OCI-LY1 (cell line): ENCODE measurements at regions not wholly inside any gene's neighbourhood (a gene's known extent, or its start where the extent isn't known, plus 50 kb on each side); places are given as distances from the start of the nearest gene placed in this dataset.

Experiments
- H2AFZ ChIP-seq: fragments of 200-600 bp; sonication (generic), shearing (Covaris generic); 2 replicates; pipeline ENCODE4 v1.6.0; 2014; ENCODE audit warnings: antibody characterized with exemption, mild to moderate bottlenecking, low read length
- H3F3A ChIP-seq: fragments of 200-600 bp; sonication (generic), shearing (Covaris generic); 2 replicates; pipeline ENCODE4 v1.6.0; 2014; ENCODE audit warnings: mild to moderate bottlenecking, antibody characterized with exemption, low read length, moderate library complexity; ENCODE audit not compliant: insufficient read depth
- H3K27ac ChIP-seq: fragments of 200-600 bp; sonication (generic); 2 replicates; pipeline ENCODE4 v1.5.1; 2014; ENCODE audit warnings: low read length, mixed run types, mild to moderate bottlenecking, low read depth; ENCODE audit not compliant: poor library complexity, severe bottlenecking
- H3K27me3 ChIP-seq: fragments of 200-600 bp; sonication (generic); 2 replicates; pipeline ENCODE4 v1.6.0; 2014; ENCODE audit warnings: antibody characterized with exemption, mild to moderate bottlenecking, low read length, moderate library complexity; ENCODE audit not compliant: insufficient read depth
- H3K36me3 ChIP-seq: fragments of 200-600 bp; sonication (generic); 2 replicates; pipeline ENCODE4 v1.6.1; 2014; ENCODE audit warnings: mild to moderate bottlenecking, antibody characterized with exemption, low read length, moderate library complexity, mixed read lengths; ENCODE audit not compliant: insufficient read depth
- H3K4me1 ChIP-seq: fragments of 200-600 bp; sonication (generic); 2 replicates; pipeline ENCODE4 v1.5.1; 2014; ENCODE audit warnings: mild to moderate bottlenecking, low read length, moderate library complexity; ENCODE audit not compliant: insufficient read depth, severe bottlenecking
- H3K4me2 ChIP-seq: fragments of 200-600 bp; sonication (generic), shearing (Covaris generic); 2 replicates; pipeline ENCODE4 v1.6.1; 2014; ENCODE audit warnings: low read length
- H3K4me3 ChIP-seq: fragments of 200-600 bp; sonication (generic); 2 replicates; pipeline ENCODE4 v1.5.1; 2014; ENCODE audit warnings: low read length, low read depth, mild to moderate bottlenecking, mixed read lengths; ENCODE audit not compliant: poor library complexity, severe bottlenecking
- H3K79me2 ChIP-seq: fragments of 200-600 bp; shearing (Covaris generic); 2 replicates; pipeline ENCODE4 v1.6.1; 2016; ENCODE audit warnings: mixed run types, low read length, mixed read lengths; ENCODE audit not compliant: insufficient read depth
- H3K9ac ChIP-seq: fragments of 200-600 bp; sonication (generic), shearing (Covaris generic); 2 replicates; pipeline ENCODE4 v1.6.1; 2014; ENCODE audit warnings: mild to moderate bottlenecking, low read length, mixed read lengths
- H3K9me2 ChIP-seq: fragments of 200-600 bp; sonication (generic), shearing (Covaris generic); 2 replicates; pipeline ENCODE4 v1.6.1; 2014; ENCODE audit warnings: low read depth, mild to moderate bottlenecking, low read length, mixed read lengths
- H3K9me3 ChIP-seq: fragments of 200-600 bp; shearing (Covaris generic); 2 replicates; pipeline ENCODE4 v1.6.1; 2014; ENCODE audit warnings: low read length, mixed read lengths
- H4K20me1 ChIP-seq: fragments of 200-600 bp; sonication (generic), shearing (Covaris generic); 2 replicates; pipeline ENCODE4 v1.6.0; 2016; ENCODE audit warnings: mild to moderate bottlenecking, low read length; ENCODE audit not compliant: insufficient read depth
- CTCF ChIP-seq: fragments of 200-600 bp; sonication (generic), shearing (Covaris generic); IDR thresholded peaks from 2 replicates; pipeline ENCODE4 v1.5.1; 2017; ENCODE audit warnings: mild to moderate bottlenecking, antibody characterized with exemption, low read length, moderate library complexity, mixed read lengths
- EZH2 ChIP-seq: fragments of 200-600 bp; sonication (generic), shearing (Covaris generic); IDR thresholded peaks from 2 replicates; pipeline ENCODE4 v1.8.0; 2017; ENCODE audit warnings: borderline replicate concordance, mixed run types, mild to moderate bottlenecking, antibody characterized with exemption, low read length, moderate library complexity, mixed read lengths

- no peaks in the 10 kb centered on the region for H3K4me1 ChIP-seq
- H3K27ac ChIP-seq, result no peak overlapping the region
- no peaks in the 10 kb centered on the region for H3K79me2 ChIP-seq
- H3K4me3 ChIP-seq, result no peak overlapping the region
- no peaks in the 10 kb centered on the region for H3K9me2 ChIP-seq
- no peak overlapping the region for H3K4me2 ChIP-seq
- no peaks in the 10 kb centered on the region for H4K20me1 ChIP-seq
- TF ChIP-seq CTCF (no peak), EZH2 (no peak)
- H3K27me3 ChIP-seq, result no peaks in the 10 kb centered on the region
- H3K9me3 ChIP-seq, result no peaks in the 10 kb centered on the region
- H3F3A ChIP-seq, result peaks cover 6% of the 10 kb centered on the region
- H3K36me3 ChIP-seq, result no peaks in the 10 kb centered on the region
- H2AFZ ChIP-seq, result no peak overlapping the region
- no peak overlapping the region for H3K9ac ChIP-seq
Measured at GRCh38 chr2:65595630-65596029, 163.2 kb upstream of the SPRED2 start.

DNA sequence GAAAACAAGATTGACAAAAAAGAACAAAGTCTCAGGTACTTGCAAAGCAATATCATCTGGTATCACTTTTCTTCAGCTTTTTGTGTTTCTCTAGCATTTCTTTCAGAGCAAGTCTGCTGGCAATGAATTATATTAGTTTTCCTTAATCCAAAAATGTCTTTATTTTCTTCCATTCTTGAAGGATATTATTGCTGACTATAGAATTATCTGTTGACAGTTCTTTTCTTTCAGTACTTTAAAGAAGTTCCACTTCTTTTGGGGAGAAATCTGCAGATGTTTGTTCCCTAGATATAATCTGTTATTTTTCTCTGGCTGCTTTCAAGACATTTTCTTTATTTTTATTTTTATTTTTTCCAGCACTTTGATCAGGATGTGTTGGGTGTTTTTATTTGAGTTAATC lies 161.8 kb upstream of the SPRED2 start:
- no peak overlapping the region for H3K27ac ChIP-seq
- TF ChIP-seq CTCF, result no peak
- no peak for TF ChIP-seq EZH2
- H4K20me1 ChIP-seq, result no peaks in the 10 kb centered on the region
- no peak overlapping the region for H2AFZ ChIP-seq
- no peak overlapping the region for H3K9ac ChIP-seq
- H3K9me3 ChIP-seq, result no peaks in the 10 kb centered on the region
- H3K4me3 ChIP-seq, result no peak overlapping the region
- no peaks in the 10 kb centered on the region for H3K36me3 ChIP-seq
- no peaks in the 10 kb centered on the region for H3K4me1 ChIP-seq
- H3K27me3 ChIP-seq, result no peaks in the 10 kb centered on the region
- H3K79me2 ChIP-seq, result no peaks in the 10 kb centered on the region
- no peak overlapping the region for H3K4me2 ChIP-seq
- H3K9me2 ChIP-seq, result no peaks in the 10 kb centered on the region
- H3F3A ChIP-seq, result peaks cover 3% of the 10 kb centered on the region

DNA sequence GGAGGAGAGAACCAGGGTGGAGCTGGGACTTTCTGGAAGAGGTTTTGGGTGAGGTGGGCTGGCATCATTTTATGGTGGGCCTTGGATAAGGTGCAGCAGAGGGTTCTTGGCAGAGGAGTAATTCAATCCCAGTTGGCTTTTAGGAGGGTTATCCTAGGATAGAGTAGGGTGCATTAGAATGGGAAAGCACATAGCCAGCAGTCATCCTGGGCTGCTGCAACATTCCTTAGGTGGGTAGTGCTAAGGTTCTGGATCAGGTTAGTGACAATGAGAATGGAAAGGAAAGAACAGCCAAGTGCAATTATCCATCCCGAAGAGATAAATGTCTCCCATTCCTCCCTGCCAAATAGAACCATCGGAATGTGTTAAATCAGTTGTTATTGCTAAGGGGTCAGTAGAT lies 157.3 kb upstream of the SPRED2 start:
- Histone ChIP-seq H3K4me1 (no peaks in the 10 kb centered on the region), H3F3A (no peaks in the 10 kb centered on the region), H3K27me3 (no peaks in the 10 kb centered on the region), H3K79me2 (no peaks in the 10 kb centered on the region), H3K36me3 (no peaks in the 10 kb centered on the region), H3K9ac (no peak overlapping the region), H3K4me3 (no peak overlapping the region), H3K27ac (no peak overlapping the region), H3K9me3 (no peaks in the 10 kb centered on the region), H3K9me2 (no peaks in the 10 kb centered on the region), H4K20me1 (no peaks in the 10 kb centered on the region), H2AFZ (no peak overlapping the region), H3K4me2 (no peak overlapping the region)
- no peak for TF ChIP-seq EZH2
- no peak for TF ChIP-seq CTCF
